ENCODE measurements at regions not wholly inside any gene's neighbourhood (a gene's known extent, or its start where the extent isn't known, plus 50 kb on each side); places are given as distances from the start of the nearest gene placed in this dataset.

- Histone ChIP-seq H3K4me1 (ENCODE audit: control insufficient read depth in 2 of 2, insufficient read depth in 2 of 2, low read length in 1 of 2) (no peaks in the 10 kb centered on the region), H3K9me3 (ENCODE audit: control insufficient read depth in 2 of 2, insufficient read depth in 1 of 2, low read depth in 1 of 2, low read length in 1 of 2) (no peaks in the 10 kb centered on the region), H3K4me3 (ENCODE audit: low read depth in 1 of 2, low read length in 2 of 2) (no peak overlapping the region), H3K27me3 (ENCODE audit: control insufficient read depth in 1 of 2, insufficient read depth in 2 of 2, low read length in 2 of 2) (no peaks in the 10 kb centered on the region), H3K36me3 (ENCODE audit: control insufficient read depth in 2 of 2, insufficient read depth in 2 of 2, low read length in 1 of 2) (no peaks in the 10 kb centered on the region), H3K27ac (ENCODE audit: low read depth in 2 of 2, low read length in 1 of 2) (no peak overlapping the region)
- 66 to 72% methylated on average over 3 of the region's 3 CpGs for WGBS, 2 donors
These were observed 150.1 kb downstream of the COX18 start for GRCh38 chr4:72919464-72919863.

GRCh38 chr4:72918362-72918761, 151.2 kb downstream of the COX18 start:
- WGBS, 2 donors, result 84 to 90% methylated on average over 1 of the region's 1 CpG
- H3K4me3 ChIP-seq (ENCODE audit: low read depth in 1 of 2, low read length in 2 of 2), result no peak overlapping the region
- H3K4me1 ChIP-seq (ENCODE audit: control insufficient read depth in 2 of 2, insufficient read depth in 2 of 2, low read length in 1 of 2), result no peaks in the 10 kb centered on the region
- no peak overlapping the region for H3K27ac ChIP-seq (ENCODE audit: low read depth in 2 of 2, low read length in 1 of 2)
- no peaks in the 10 kb centered on the region for H3K27me3 ChIP-seq (ENCODE audit: control insufficient read depth in 1 of 2, insufficient read depth in 2 of 2, low read length in 2 of 2)
- no peaks in the 10 kb centered on the region for H3K9me3 ChIP-seq (ENCODE audit: control insufficient read depth in 2 of 2, insufficient read depth in 1 of 2, low read depth in 1 of 2, low read length in 1 of 2)
- H3K36me3 ChIP-seq (ENCODE audit: control insufficient read depth in 2 of 2, insufficient read depth in 2 of 2, low read length in 1 of 2), result no peaks in the 10 kb centered on the region

- Histone ChIP-seq H3K4me1 (ENCODE audit: control insufficient read depth in 2 of 2, insufficient read depth in 2 of 2, low read length in 1 of 2) (no peaks in the 10 kb centered on the region), H3K4me3 (ENCODE audit: low read depth in 1 of 2, low read length in 2 of 2) (no peak overlapping the region), H3K27ac (ENCODE audit: low read depth in 2 of 2, low read length in 1 of 2) (no peak overlapping the region), H3K9me3 (ENCODE audit: control insufficient read depth in 2 of 2, insufficient read depth in 1 of 2, low read depth in 1 of 2, low read length in 1 of 2) (no peaks in the 10 kb centered on the region), H3K27me3 (ENCODE audit: control insufficient read depth in 1 of 2, insufficient read depth in 2 of 2, low read length in 2 of 2) (no peaks in the 10 kb centered on the region), H3K36me3 (ENCODE audit: control insufficient read depth in 2 of 2, insufficient read depth in 2 of 2, low read length in 1 of 2) (no peaks in the 10 kb centered on the region)
- WGBS, 2 donors, result 39 to 43% methylated on average over 5 of the region's 5 CpGs
These were observed 158.2 kb downstream of the COX18 start for GRCh38 chr4:72911316-72911715.

- Histone ChIP-seq H3K4me1 (ENCODE audit: control insufficient read depth in 2 of 2, insufficient read depth in 2 of 2, low read length in 1 of 2) (no peaks in the 10 kb centered on the region), H3K27me3 (ENCODE audit: control insufficient read depth in 1 of 2, insufficient read depth in 2 of 2, low read length in 2 of 2) (no peaks in the 10 kb centered on the region), H3K36me3 (ENCODE audit: control insufficient read depth in 2 of 2, insufficient read depth in 2 of 2, low read length in 1 of 2) (no peaks in the 10 kb centered on the region), H3K9me3 (ENCODE audit: control insufficient read depth in 2 of 2, insufficient read depth in 1 of 2, low read depth in 1 of 2, low read length in 1 of 2) (no peaks in the 10 kb centered on the region), H3K27ac (ENCODE audit: low read depth in 2 of 2, low read length in 1 of 2) (no peak overlapping the region), H3K4me3 (ENCODE audit: low read depth in 1 of 2, low read length in 2 of 2) (no peak overlapping the region)
- 6 to 7% methylated on average over 1 of the region's 1 CpG for WGBS, 2 donors
These were observed 160.1 kb downstream of the COX18 start for GRCh38 chr4:72909461-72909860.

- Histone ChIP-seq H3K4me1 (ENCODE audit: control insufficient read depth in 2 of 2, insufficient read depth in 2 of 2, low read length in 1 of 2) (no peaks in the 10 kb centered on the region), H3K27ac (ENCODE audit: low read depth in 2 of 2, low read length in 1 of 2) (no peak overlapping the region), H3K9me3 (ENCODE audit: control insufficient read depth in 2 of 2, insufficient read depth in 1 of 2, low read depth in 1 of 2, low read length in 1 of 2) (no peaks in the 10 kb centered on the region), H3K27me3 (ENCODE audit: control insufficient read depth in 1 of 2, insufficient read depth in 2 of 2, low read length in 2 of 2) (no peaks in the 10 kb centered on the region), H3K4me3 (ENCODE audit: low read depth in 1 of 2, low read length in 2 of 2) (no peak overlapping the region), H3K36me3 (ENCODE audit: control insufficient read depth in 2 of 2, insufficient read depth in 2 of 2, low read length in 1 of 2) (no peaks in the 10 kb centered on the region)
- WGBS, 2 donors, result 2 to 24% methylated on average over 1 of the region's 1 CpG
These were observed 167.2 kb downstream of the COX18 start for GRCh38 chr4:72902354-72902753.

- Histone ChIP-seq H3K9me3 (ENCODE audit: control insufficient read depth in 2 of 2, insufficient read depth in 1 of 2, low read depth in 1 of 2, low read length in 1 of 2) (no peaks in the 10 kb centered on the region), H3K36me3 (ENCODE audit: control insufficient read depth in 2 of 2, insufficient read depth in 2 of 2, low read length in 1 of 2) (no peaks in the 10 kb centered on the region), H3K27ac (ENCODE audit: low read depth in 2 of 2, low read length in 1 of 2) (no peak overlapping the region), H3K4me1 (ENCODE audit: control insufficient read depth in 2 of 2, insufficient read depth in 2 of 2, low read length in 1 of 2) (no peaks in the 10 kb centered on the region), H3K4me3 (ENCODE audit: low read depth in 1 of 2, low read length in 2 of 2) (no peak overlapping the region), H3K27me3 (ENCODE audit: control insufficient read depth in 1 of 2, insufficient read depth in 2 of 2, low read length in 2 of 2) (no peaks in the 10 kb centered on the region)
- WGBS, 2 donors, result 45 to 53% methylated on average over 2 of the region's 2 CpGs
These were observed 168.0 kb downstream of the COX18 start for GRCh38 chr4:72901553-72901952.

GRCh38 chr4:72900952-72901351, 168.6 kb downstream of the COX18 start:
- H3K9me3 ChIP-seq (ENCODE audit: control insufficient read depth in 2 of 2, insufficient read depth in 1 of 2, low read depth in 1 of 2, low read length in 1 of 2), result no peaks in the 10 kb centered on the region
- H3K4me1 ChIP-seq (ENCODE audit: control insufficient read depth in 2 of 2, insufficient read depth in 2 of 2, low read length in 1 of 2), result no peaks in the 10 kb centered on the region
- H3K27me3 ChIP-seq (ENCODE audit: control insufficient read depth in 1 of 2, insufficient read depth in 2 of 2, low read length in 2 of 2), result no peaks in the 10 kb centered on the region
- no peaks in the 10 kb centered on the region for H3K36me3 ChIP-seq (ENCODE audit: control insufficient read depth in 2 of 2, insufficient read depth in 2 of 2, low read length in 1 of 2)
- no peak overlapping the region for H3K4me3 ChIP-seq (ENCODE audit: low read depth in 1 of 2, low read length in 2 of 2)
- no peak overlapping the region for H3K27ac ChIP-seq (ENCODE audit: low read depth in 2 of 2, low read length in 1 of 2)
- 36 to 41% methylated on average over 2 of the region's 2 CpGs for WGBS, 2 donors

- H3K4me1 ChIP-seq (ENCODE audit: control insufficient read depth in 2 of 2, insufficient read depth in 2 of 2, low read length in 1 of 2), result no peaks in the 10 kb centered on the region
- no peaks in the 10 kb centered on the region for H3K27me3 ChIP-seq (ENCODE audit: control insufficient read depth in 1 of 2, insufficient read depth in 2 of 2, low read length in 2 of 2)
- no peak overlapping the region for H3K4me3 ChIP-seq (ENCODE audit: low read depth in 1 of 2, low read length in 2 of 2)
- 69 to 74% methylated on average over 3 of the region's 3 CpGs for WGBS, 2 donors
- H3K36me3 ChIP-seq (ENCODE audit: control insufficient read depth in 2 of 2, insufficient read depth in 2 of 2, low read length in 1 of 2), result no peaks in the 10 kb centered on the region
- no peak overlapping the region for H3K27ac ChIP-seq (ENCODE audit: low read depth in 2 of 2, low read length in 1 of 2)
- H3K9me3 ChIP-seq (ENCODE audit: control insufficient read depth in 2 of 2, insufficient read depth in 1 of 2, low read depth in 1 of 2, low read length in 1 of 2), result no peaks in the 10 kb centered on the region
These were observed 169.9 kb downstream of the COX18 start for GRCh38 chr4:72899621-72900020.

GRCh38 chr4:72899214-72899613, 170.3 kb downstream of the COX18 start:
- 91% methylated on average over 6 of the region's 6 CpGs for WGBS, 2 donors
- Histone ChIP-seq H3K9me3 (ENCODE audit: control insufficient read depth in 2 of 2, insufficient read depth in 1 of 2, low read depth in 1 of 2, low read length in 1 of 2) (no peaks in the 10 kb centered on the region), H3K4me3 (ENCODE audit: low read depth in 1 of 2, low read length in 2 of 2) (no peak overlapping the region), H3K36me3 (ENCODE audit: control insufficient read depth in 2 of 2, insufficient read depth in 2 of 2, low read length in 1 of 2) (no peaks in the 10 kb centered on the region), H3K4me1 (ENCODE audit: control insufficient read depth in 2 of 2, insufficient read depth in 2 of 2, low read length in 1 of 2) (no peaks in the 10 kb centered on the region), H3K27me3 (ENCODE audit: control insufficient read depth in 1 of 2, insufficient read depth in 2 of 2, low read length in 2 of 2) (no peaks in the 10 kb centered on the region), H3K27ac (ENCODE audit: low read depth in 2 of 2, low read length in 1 of 2) (no peak overlapping the region)

- H3K9me3 ChIP-seq (ENCODE audit: control insufficient read depth in 2 of 2, insufficient read depth in 1 of 2, low read depth in 1 of 2, low read length in 1 of 2), result no peaks in the 10 kb centered on the region
- no peak overlapping the region for H3K4me3 ChIP-seq (ENCODE audit: low read depth in 1 of 2, low read length in 2 of 2)
- H3K27me3 ChIP-seq (ENCODE audit: control insufficient read depth in 1 of 2, insufficient read depth in 2 of 2, low read length in 2 of 2), result no peaks in the 10 kb centered on the region
- no peaks in the 10 kb centered on the region for H3K4me1 ChIP-seq (ENCODE audit: control insufficient read depth in 2 of 2, insufficient read depth in 2 of 2, low read length in 1 of 2)
- 69 to 71% methylated on average over 3 of the region's 3 CpGs for WGBS, 2 donors
- no peaks in the 10 kb centered on the region for H3K36me3 ChIP-seq (ENCODE audit: control insufficient read depth in 2 of 2, insufficient read depth in 2 of 2, low read length in 1 of 2)
- no peak overlapping the region for H3K27ac ChIP-seq (ENCODE audit: low read depth in 2 of 2, low read length in 1 of 2)
These were observed 173.0 kb downstream of the COX18 start for GRCh38 chr4:72896515-72896914.

All from esophagus (tissue), 2 donors.